Activated CD4-positive, alpha-beta T cell treated with anti-CD3 and anti-CD28 coated beads, Interleukin-2, amount 50 U/mL, for 1 hour (primary cell): ENCODE measurements at regions not wholly inside any gene's neighbourhood (a gene's known extent, or its start where the extent isn't known, plus 50 kb on each side); places are given as distances from the start of the nearest gene placed in this dataset.
"Not testable (repeated sequence)": the region's sequence is repeated elsewhere in the genome, so short reads cannot be mapped to it uniquely, and the experiment has no call there.

Source experiments
- DNase-seq: peaks from one replicate; pipeline ENCODE4 v3.0.0-alpha.2; 2020

GRCh38 chr4:23504083-23504482 is 385.8 kb downstream of the PPARGC1A start:
- no peak for DNase-seq

GRCh38 chr4:23500894-23501449 is 388.9 kb downstream of the PPARGC1A start:
- no peak for DNase-seq

- DNase-seq, result no peak
These were observed 404.0 kb downstream of the PPARGC1A start for GRCh38 chr4:23485801-23486200.

- no peak for DNase-seq
These were observed 405.2 kb downstream of the PPARGC1A start for GRCh38 chr4:23484689-23485088.

GRCh38 chr4:23483320-23483960 is 406.4 kb downstream of the PPARGC1A start:
- DNase-seq, result no peak

DNA sequence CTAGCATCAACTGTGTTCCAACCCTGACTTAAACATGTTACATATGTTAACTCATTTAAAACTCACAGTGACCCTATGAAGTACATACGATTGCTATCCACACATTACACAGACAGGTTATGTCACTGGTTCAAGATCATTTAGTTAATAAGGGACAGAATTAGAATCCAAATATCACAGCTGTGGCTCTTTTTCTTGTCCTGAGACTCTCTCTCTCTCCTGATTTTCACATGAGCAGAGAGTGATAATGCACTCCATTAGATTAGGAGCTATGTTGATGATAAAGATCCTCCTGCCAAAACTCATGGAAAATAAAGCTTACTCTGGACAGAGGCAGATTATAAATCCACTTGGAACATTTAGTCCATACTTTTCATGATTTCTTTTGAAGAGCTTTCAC is 408.3 kb downstream of the PPARGC1A start:
- no peak for DNase-seq

- DNase-seq, result no peak
These were observed 411.9 kb downstream of the PPARGC1A start for GRCh38 chr4:23477905-23478304.

DNA sequence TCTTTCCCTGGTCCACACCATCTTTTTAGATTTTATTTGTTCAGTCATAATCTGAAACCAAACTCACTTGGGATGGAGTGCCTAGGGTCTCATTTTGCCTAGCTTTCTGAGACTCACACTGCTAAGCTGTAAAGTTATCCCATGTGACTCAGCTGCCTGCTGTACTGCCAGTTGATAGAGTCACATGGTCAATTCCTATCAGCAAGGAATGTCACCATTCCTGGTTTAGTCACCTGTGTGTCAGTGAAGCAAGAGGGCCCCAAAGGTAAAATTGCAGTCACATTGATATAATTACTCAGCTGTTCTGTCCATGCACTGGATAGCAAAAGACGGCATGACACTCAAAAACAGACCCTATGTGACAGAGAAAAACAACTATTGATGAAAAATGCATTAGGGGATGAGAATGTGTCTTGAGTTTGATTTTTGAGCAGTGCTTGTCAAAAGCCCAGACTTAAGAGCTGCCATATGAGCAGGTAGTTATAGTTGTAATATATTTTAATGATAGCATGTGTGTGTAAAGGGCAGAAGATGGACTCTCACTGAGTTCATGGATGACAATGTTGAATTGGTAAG is 413.2 kb downstream of the PPARGC1A start:
- DNase-seq, result no peak

DNA sequence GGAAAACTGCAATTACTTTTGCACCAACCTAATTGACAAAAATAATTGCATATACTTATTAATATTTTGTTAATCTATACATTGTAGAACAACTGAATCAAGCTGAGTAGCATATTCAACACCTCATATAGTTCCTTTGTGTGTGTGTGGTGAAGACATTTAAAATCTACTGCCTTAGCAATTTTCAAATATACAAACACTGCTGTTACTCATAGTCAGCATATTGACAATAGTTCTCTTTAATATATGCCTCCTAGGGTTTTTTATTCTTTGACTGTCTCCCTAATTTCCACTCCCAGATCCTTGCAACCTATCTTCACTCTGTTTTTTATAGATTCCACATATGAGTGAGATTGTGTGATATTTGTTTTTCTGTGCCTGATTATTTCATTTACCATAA is 426.8 kb downstream of the PPARGC1A start:
- no peak for DNase-seq

DNA sequence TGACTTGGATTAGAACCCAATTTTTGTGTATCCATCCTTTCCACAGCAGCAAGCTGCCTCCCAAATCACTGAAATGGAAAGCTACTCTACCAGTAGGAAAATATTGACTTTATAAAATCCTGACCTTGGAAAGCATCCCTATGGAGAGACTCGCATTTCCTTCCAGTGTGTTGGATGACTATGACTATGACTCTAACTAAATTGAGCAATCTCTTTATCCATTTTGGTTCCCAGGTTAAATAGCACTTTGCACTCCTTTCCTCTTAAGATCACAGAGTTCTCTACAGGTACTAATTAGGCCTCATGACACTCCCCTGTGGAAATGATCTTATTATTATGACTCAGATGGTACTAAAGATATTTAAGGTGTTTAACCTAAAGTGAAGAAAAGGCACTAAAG is 431.8 kb downstream of the PPARGC1A start:
- DNase-seq, result no peak

DNA sequence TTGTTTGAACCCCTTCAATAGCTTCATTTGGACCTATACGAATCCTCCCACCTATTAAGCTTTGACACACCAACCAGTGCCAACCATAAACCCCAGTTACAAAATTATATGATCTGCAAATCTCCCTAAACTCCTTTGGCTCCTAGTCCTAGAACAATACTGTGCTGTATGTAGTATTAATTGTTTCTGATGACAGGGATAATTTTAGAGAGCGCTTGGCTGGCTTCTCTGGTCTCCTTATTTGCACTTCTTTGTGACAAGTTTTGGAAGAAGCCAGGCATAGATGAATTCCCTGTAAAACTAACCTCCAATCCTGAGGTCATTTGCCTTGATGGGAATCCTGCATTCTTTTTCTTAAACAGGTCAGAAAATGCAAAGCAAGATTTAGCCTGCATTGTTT is 433.0 kb downstream of the PPARGC1A start:
- no peak for DNase-seq

- DNase-seq, result no peak
These were observed 434.2 kb downstream of the PPARGC1A start for GRCh38 chr4:23455456-23456158.

DNA sequence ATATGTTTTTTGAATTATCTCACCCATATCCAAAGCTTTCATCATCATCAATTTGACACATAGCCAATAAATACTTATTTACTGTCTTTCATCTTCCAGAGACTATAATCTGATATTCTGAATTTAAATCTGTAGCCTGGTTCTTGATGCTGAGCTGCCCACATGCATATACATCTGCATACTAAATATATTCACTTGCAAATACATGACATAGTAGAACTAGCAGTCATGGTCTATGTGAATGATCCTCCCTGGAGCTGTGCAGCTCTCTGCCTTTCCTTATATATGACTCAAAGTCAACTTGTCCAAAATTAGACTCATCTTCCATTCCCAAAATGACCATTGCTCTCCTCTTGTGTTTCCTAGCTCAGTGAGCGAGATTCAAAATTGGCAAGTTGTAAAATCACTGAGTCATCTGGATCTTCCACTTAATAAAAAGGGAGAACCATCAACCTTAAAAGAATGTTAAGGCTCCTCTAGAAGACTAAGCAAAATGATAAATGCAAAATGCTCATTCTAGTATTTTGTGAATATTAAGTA is 448.2 kb downstream of the PPARGC1A start:
- DNase-seq, result no peak

GRCh38 chr4:23438764-23439163 is 451.1 kb downstream of the PPARGC1A start:
- DNase-seq, result no peak

DNA sequence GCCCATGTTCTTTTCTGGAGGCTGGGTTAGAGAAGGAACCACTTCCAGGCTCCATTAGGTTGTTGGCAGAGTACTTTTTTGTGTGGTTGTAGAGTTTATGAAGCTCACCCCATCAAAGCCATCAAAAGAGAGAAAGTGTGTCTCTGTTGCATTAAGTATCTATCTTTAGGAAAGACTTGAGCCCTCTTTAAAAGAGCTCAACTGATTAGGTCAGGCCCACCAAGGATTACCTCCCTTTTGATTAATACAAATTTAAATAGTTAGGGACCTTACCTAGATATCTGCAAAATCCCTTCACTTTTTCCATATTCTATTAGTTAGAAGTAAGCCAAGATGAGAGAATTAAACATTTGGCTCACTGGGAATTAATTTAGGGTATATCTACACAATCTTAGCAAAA is 460.4 kb downstream of the PPARGC1A start:
- DNase-seq, result no peak

DNA sequence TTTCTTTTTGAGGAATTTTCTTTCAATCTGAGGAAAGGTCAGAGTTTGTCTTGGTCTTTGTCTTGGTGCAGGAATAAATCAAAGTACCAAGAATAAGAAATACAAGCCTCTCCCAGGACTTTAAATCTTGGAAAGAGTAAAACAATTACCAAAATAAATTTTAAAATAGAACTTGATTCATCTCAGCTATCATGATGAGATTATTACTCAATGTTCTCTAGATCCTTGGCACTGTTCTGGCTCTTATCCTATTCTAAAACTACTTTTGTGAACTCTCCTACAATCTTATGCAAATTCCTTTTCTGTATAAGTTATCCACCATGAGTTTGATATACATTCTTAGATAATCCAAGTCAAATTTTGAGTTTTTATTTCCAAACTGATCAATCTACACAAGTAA is 464.3 kb downstream of the PPARGC1A start:
- no peak for DNase-seq

DNA sequence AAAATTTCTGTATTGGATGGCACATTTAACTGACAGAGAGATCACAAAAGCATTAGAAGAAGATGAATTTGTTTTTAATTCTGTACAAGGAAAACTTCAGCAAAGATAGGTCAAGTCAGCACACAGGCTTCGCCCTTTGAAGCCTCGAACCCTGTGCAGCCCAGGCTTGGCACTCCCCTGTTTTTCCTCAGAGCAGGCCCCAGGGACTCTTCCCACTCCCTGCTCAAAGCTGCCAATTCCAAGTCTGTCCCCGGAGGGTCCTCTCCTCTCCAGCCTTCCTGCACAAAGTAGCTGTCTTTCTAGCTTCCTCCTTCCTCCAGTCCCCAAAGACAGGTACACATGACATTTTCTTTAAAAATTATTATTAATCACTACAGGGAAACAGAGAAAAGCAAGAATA is 466.3 kb downstream of the PPARGC1A start:
- DNase-seq, result no peak

DNA sequence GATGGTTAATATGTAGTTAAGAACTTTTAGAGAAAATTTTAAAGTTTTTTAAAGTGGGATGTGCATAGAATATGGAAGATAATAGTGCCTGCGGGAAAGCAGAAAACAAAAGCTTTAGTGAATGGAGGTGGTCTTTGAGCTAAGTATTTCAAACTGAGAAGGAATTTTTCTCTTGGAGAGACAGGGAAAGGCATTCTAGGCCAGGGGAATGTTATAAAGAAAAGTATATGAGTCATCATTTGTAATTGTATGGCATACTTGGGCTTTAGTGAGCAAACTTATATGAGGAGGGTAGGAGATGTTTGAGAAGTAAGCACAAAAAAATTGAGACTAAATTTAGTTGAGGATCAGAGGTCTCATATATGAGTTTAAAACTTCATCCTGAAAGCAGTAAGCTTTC is 467.0 kb downstream of the PPARGC1A start:
- no peak for DNase-seq

GRCh38 chr4:23413631-23414030 is 476.2 kb downstream of the PPARGC1A start:
- no peak for DNase-seq

- no peak for DNase-seq
These were observed 477.1 kb downstream of the PPARGC1A start for GRCh38 chr4:23412701-23413100.

DNA sequence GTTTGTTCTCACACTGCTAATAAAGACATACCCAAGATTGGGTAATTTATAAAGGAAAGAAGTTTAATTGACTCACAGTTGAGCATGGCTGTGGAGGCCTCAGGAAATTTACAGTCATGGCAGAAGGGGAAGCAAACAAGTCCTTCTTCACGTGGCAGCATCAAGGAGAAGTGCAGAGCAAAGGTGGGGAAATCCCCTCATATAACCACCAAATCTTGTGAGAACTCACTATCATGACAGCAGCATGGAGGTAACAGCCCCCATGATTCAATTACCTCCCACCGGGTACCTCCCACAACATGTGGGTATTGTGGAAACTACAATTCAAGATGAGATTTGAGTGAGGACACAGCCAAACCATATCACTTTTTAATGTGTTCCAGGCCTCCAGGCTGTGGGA is 480.9 kb downstream of the PPARGC1A start:
- not testable (repeated sequence) for DNase-seq

DNA sequence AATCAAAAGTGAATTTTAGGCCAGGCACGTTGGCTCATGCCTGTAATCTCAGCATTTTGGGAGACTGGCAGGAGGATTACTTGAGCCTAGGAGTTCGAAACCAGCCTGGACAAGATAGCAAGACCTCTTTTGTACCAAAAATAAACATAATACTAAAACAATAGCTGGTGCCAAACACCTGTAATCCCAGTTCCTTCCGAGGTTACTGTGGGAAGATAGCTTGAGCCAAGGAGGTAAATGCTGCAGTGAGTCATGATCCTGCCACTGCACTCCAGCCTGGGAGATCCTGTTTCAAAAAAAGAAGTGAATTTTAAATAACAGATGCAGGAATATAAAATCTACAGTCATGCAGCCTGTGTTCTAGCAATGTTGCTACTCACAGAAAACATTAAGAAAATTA is 488.3 kb downstream of the PPARGC1A start:
- DNase-seq, result no peak

DNA sequence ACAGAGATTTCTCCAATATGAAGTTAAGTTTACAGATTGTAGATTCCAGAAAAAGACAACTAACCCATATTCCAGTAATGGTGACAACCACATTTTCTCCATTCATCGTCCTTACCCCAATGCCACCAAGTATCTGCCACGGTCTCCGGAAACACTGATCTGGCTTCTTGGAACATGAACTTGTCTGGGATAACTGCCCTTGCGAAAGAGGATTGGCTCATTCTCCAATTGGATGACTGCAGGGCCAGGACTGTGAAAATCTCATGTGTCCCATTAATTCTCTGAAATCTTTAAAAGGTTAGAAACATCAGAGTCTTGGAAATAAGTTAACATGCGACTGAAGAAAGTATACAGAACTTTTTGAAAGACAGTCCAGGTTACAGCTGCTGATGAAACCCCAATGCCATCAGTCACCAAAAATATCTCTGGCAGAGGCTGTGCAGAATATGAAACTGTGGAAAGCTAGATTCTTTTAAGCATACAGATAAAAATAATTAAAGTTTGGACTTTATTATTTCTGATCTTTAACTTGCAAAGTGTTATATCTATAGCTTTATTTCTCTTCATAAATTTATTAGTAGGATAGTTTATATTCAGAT is 496.9 kb downstream of the PPARGC1A start:
- DNase-seq, result no peak

- DNase-seq, result no peak
These were observed 499.6 kb downstream of the PPARGC1A start for GRCh38 chr4:23390246-23390645.
